Fibroblast of peridontal ligament (primary cell): ENCODE measurements at regions not wholly inside any gene's neighbourhood (a gene's known extent, or its start where the extent isn't known, plus 50 kb on each side); places are given as distances from the start of the nearest gene placed in this dataset.
"Not testable (repeated sequence)": the region's sequence is repeated elsewhere in the genome, so short reads cannot be mapped to it uniquely, and the experiment has no call there.

Experiments used
- DNase-seq: peaks from one replicate; pipeline ENCODE4 v3.0.0-alpha.2; 2010; ENCODE audit errors: extremely low read depth

- DNase-seq = not testable (repeated sequence)
Observed at GRCh38 chr14:106592115-106592852, 1065.9 kb downstream of the TMEM121 start.

DNA sequence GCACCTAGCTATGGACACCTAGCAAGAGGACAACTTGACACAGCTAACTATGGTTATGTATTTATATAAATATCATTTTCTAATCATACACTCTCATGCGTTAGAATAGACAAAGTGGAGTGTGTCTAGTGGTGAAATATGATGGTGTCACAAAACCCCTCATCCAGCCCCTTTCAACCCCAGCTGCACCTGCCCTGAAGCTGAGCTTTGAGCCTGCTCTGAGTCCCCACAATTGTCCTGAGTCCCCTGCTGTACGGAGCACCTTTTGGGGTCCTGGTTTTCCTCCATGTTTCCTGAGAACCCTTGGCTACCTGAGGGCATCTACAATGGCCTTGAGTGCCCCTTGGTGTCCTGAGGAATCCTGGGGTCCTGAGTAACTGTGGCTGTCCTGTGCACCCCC is 1072.8 kb downstream of the TMEM121 start:
- no peak for DNase-seq

DNA sequence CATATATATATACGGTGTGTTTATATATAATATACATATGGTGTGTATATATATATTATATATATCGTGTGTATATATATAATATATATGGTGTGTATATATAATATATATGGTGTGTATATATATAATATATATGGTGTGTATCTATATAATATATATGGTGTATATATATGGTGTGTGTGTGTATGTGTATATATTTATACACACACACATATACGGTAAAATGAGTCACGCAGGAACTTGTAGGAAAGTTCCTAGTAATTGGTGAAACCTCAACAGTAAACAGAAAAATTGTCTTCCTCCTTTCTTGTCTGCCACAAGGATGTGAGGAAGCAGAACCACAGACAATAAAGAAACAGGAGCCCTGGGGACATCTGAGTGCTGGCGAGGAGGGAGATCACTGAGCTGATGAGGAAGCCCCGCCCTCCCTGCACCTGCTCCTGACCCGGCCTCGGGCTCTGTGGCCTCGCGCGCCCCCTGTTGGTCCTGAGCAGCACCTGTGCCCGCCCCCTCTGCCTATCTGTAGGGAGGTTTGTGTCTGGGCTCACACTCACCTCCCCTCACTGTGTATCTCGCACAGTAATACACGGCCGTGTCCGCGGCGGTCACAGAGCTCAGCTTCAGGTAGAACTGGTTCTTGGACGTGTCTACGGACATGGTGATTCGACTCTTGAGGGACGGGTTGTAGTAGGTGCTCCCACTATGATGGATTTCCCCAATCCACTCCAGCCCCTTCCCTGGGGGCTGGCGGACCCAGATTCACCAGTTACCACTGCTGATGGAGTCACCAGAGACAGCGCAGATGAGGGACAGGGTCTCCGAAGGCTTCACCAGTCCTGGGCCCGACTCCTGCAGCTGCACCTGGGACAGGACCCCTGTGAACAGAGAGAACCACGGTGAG is 1079.4 kb downstream of the TMEM121 start:
- no peak for DNase-seq

DNA sequence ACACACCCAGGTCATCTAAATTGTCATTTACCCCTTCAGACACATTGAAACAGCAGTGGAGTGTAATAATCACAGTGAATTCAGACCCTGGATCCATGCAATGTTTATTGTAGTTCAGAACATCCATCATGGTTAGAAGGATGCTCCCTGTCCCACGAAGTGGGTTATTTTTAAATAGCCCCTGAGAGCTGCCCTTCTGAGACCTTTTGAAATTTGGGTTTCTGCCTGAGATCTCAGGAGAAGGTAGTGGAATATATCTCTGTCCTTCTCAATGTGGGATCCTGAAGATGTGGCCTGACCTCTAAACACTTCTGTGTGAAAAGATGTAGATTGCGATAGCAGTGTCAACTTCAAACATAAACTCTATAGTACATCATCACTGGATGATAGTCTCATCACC is 1080.6 kb downstream of the TMEM121 start:
- DNase-seq = no peak

DNA sequence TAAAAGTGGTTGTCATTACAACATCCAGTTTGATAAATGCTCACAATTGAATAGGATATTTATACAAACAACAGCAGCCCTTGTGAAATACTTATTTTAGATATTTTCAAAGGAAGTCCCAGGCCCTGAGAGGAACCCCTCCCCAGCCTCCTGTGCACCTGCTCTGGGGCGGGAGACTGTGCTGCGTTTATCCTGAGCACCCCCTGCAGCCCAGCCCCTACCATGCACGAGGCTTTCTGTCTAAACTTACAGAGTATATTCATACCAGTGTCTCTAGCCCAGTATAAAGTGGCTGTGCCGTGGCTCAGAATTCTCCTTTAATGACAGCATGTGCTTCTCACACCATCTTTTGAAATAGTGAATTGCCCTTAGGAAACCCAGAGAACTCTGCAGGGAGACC is 1084.3 kb downstream of the TMEM121 start:
- DNase-seq = no peak

DNA sequence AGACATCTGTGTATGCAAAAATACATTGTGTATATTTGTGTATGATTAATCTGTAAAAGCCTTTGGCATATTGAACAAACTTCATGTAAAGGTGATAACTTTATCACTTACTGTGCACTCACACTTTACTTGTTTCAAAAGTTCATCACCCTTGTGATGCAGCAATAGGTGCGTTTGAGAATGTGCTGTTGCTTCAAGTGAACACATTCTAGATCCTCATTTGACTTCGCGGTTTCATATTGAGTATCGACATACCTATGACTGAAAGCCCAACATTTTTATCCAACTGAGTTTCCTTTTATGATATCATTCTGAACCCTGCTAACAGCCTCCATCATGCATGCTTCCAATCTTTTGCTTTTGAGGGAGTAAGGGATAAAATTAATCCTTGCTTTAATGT is 1086.9 kb downstream of the TMEM121 start:
- DNase-seq = no peak

- not testable (repeated sequence) for DNase-seq
Observed at GRCh38 chr14:106618471-106618951, 1092.1 kb downstream of the TMEM121 start.

- DNase-seq = no peak
Observed at GRCh38 chr14:106619606-106620005, 1093.2 kb downstream of the TMEM121 start.

GRCh38 chr14:106620368-106620767 is 1094.0 kb downstream of the TMEM121 start:
- no peak for DNase-seq

DNA sequence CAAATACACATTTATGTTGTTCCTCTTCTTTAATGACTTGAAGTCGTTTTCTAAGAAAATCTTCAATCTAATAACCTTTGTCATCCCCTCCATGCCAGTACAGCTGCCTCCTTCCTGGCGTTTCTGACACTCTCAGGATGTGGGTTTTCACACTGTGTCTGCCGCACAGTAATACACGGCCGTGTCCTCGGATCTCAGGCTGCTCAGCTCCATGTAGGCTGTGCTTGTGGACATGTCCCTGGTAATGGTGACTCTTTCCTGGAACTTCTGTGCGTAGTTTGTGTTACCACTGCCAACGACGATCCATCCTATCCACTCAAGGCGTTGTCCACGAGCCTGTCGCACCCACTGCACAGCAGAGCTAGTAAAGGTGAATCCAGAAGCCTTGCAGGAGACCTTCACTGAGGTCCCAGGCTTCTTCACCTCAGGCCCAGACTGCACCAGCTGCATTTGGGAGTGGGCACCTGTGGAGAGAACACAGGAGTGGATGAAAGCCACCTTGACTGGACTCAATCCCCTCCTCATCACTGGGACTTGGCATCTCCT is 1095.9 kb downstream of the TMEM121 start:
- no peak for DNase-seq

GRCh38 chr14:106625186-106625585 is 1098.8 kb downstream of the TMEM121 start:
- DNase-seq = no peak

GRCh38 chr14:106626469-106626868 is 1100.1 kb downstream of the TMEM121 start:
- not testable (repeated sequence) for DNase-seq

- not testable (repeated sequence) for DNase-seq
Observed at GRCh38 chr14:106626942-106627588, 1100.7 kb downstream of the TMEM121 start.

- DNase-seq = no peak
Observed at GRCh38 chr14:106631879-106632278, 1105.5 kb downstream of the TMEM121 start.

DNA sequence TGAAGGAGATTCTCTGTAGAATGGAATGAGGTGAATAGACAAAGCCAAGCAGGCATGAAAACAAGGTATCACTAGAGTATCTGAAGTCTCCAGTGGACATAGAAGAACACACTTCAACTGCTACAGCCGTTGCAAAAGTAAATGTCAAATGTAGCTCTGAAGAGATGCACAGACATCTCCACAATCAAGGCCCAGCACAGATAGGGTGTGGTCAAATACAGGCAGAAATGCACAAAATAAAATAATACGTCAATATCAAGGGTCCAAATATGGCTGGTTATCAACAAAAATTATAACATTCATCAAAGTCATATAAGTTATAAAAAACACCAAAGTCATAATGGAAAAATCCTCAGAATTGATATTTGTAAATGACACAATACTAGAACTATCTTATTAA is 1107.3 kb downstream of the TMEM121 start:
- DNase-seq = no peak

DNA sequence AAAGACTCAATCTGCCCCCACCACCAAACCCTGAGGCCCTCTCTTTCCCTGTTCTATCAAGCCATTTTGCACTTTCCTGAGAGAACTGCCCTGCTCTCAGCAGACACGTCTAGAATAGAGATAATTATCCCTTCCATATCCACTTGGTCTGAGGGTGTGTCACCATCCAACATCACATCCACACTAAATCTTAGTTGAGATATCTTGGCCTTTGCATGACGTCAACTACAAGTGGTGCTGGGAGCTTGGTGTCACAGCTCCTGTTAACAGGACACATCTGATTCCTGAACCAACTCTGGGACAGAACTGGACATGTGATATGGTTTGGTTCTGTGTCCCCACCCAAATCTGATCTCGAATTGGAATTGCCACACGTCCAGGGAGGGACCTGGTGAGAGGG is 1109.2 kb downstream of the TMEM121 start:
- DNase-seq = no peak

DNA sequence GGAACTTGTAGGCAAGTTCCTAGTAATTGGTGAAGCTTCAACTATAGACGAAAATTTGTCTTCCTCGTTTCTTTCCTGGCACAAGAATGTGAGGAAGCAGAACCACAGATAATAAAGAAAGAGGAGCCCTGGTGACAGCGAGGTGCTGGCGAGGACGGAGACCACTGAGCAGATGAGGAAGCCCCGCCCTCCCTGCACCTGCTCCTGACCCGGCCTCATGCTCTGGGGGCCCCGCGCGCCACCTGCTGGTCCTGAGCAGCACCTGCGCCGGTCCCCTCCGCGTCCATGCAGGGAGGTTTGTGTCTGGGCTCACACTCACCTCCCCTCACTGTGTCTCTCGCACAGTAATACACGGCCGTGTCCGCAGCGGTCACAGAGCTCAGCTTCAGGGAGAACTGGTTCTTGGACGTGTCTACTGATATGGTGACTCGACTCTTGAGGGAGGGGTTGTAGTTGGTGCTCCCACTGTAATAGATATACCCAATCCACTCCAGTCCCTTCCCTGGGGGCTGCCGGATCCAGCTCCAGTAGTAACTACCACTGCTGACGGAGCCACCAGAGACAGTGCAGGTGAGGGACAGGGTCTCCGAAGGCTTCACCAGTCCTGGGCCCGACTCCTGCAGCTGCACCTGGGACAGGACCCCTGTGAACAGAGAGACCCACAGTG is 1112.5 kb downstream of the TMEM121 start:
- not testable (repeated sequence) for DNase-seq

- DNase-seq = no peak
Observed at GRCh38 chr14:106642090-106642489, 1115.7 kb downstream of the TMEM121 start.

GRCh38 chr14:106642971-106643370 is 1116.6 kb downstream of the TMEM121 start:
- not testable (repeated sequence) for DNase-seq

- DNase-seq = not testable (repeated sequence)
Observed at GRCh38 chr14:106648874-106649273, 1122.5 kb downstream of the TMEM121 start.

GRCh38 chr14:106651016-106651415 is 1124.6 kb downstream of the TMEM121 start:
- no peak for DNase-seq
